GM23248 (cell line): ENCODE measurements at regions not wholly inside any gene's neighbourhood (a gene's known extent, or its start where the extent isn't known, plus 50 kb on each side); places are given as distances from the start of the nearest gene placed in this dataset.

ENCODE experiments used
- DNase-seq: peaks from one replicate; pipeline ENCODE4 v3.0.0-alpha.2; 2015
- H2AFZ ChIP-seq: fragments of 200-600 bp; sonication (generic); 2 replicates; pipeline ENCODE4 v1.6.1; 2016; ENCODE audit warnings: antibody characterized with exemption
- H3F3A ChIP-seq: fragments of 200-600 bp; sonication (generic); 2 replicates; pipeline ENCODE4 v1.6.1; 2016; ENCODE audit warnings: mild to moderate bottlenecking, antibody characterized with exemption, mixed run types; ENCODE audit not compliant: insufficient read depth
- H3K27ac ChIP-seq: fragments of 200-600 bp; sonication (generic); 2 replicates; pipeline ENCODE4 v1.5.1; 2016; ENCODE audit warnings: mild to moderate bottlenecking
- H3K27me3 ChIP-seq: fragments of 200-600 bp; sonication (generic); replicated peaks from 2 replicates; pipeline ENCODE4 v1.6.1; 2016; ENCODE audit warnings: mild to moderate bottlenecking; ENCODE audit not compliant: insufficient read depth
- H3K36me3 ChIP-seq: fragments of 200-600 bp; sonication (generic); 2 replicates; pipeline ENCODE4 v1.6.1; 2016; ENCODE audit warnings: low read depth, mild to moderate bottlenecking
- H3K4me1 ChIP-seq: fragments of 200-600 bp; sonication (generic); 2 replicates; pipeline ENCODE4 v1.6.1; 2016; ENCODE audit warnings: mild to moderate bottlenecking; ENCODE audit not compliant: insufficient read depth
- H3K4me2 ChIP-seq: fragments of 200-600 bp; sonication (generic); one replicate; pipeline ENCODE4 v1.6.1; 2016; ENCODE audit warnings: mild to moderate bottlenecking; ENCODE audit not compliant: unreplicated experiment
- H3K4me3 ChIP-seq: fragments of 200-600 bp; sonication (generic); 2 replicates; pipeline ENCODE4 v1.5.1; 2016; ENCODE audit warnings: mild to moderate bottlenecking
- H3K79me2 ChIP-seq: fragments of 200-600 bp; sonication (generic); 2 replicates; pipeline ENCODE4 v1.6.1; 2016; ENCODE audit warnings: mild to moderate bottlenecking; ENCODE audit not compliant: insufficient read depth
- H3K9ac ChIP-seq: fragments of 200-600 bp; sonication (generic); 2 replicates; pipeline ENCODE4 v1.6.1; 2016; ENCODE audit warnings: mild to moderate bottlenecking
- H3K9me2 ChIP-seq: fragments of 200-600 bp; sonication (generic); 2 replicates; pipeline ENCODE4 v1.6.1; 2016; ENCODE audit warnings: mixed run types, mild to moderate bottlenecking, moderate library complexity; ENCODE audit not compliant: insufficient read depth
- H3K9me3 ChIP-seq: fragments of 200-600 bp; sonication (generic); one replicate; pipeline ENCODE4 v1.6.1; 2017; ENCODE audit warnings: low read depth
- H4K20me1 ChIP-seq: fragments of 200-600 bp; sonication (generic); 2 replicates; pipeline ENCODE4 v1.6.0; 2016; ENCODE audit not compliant: insufficient read depth
- EZH2 ChIP-seq: fragments of 200-600 bp; sonication (generic); IDR thresholded peaks from 2 replicates; pipeline ENCODE4 v1.6.1; 2018; ENCODE audit warnings: antibody characterized with exemption, mild to moderate bottlenecking; ENCODE audit not compliant: insufficient read depth, poor library complexity, severe bottlenecking
- EZH2phosphoT487 ChIP-seq: fragments of 200-600 bp; sonication (generic); IDR thresholded peaks from 2 replicates; pipeline ENCODE4 v1.6.1; 2018; ENCODE audit warnings: antibody characterized with exemption, moderate library complexity, mild to moderate bottlenecking, low read depth; ENCODE audit not compliant: insufficient read depth
- WGBS, 2 experiments: methylation state at CpG; one replicate each; pipeline ENCODE4 v1.1.6; 2015 to 2017; ENCODE audit warnings: low lambda C conversion rate in 2 of 2, low coverage in 1 of 2; ENCODE audit errors: missing lambda C conversion rate in 2 of 2; 5-methylcytosine and 5-hydroxymethylcytosine counted together
- in situ Hi-C: fragments of 300-500 bp; cut with MboI; formaldehyde crosslinking; loops from 2 replicates; pipeline ENCODE4 v1.15.0; 2020

- Histone ChIP-seq H3K9me3 (no peaks in the 10 kb centered on the region), H3F3A (no peaks in the 10 kb centered on the region), H3K4me2 (no peak overlapping the region), H3K27ac (no peak overlapping the region), H3K4me3 (no peak overlapping the region), H3K79me2 (no peaks in the 10 kb centered on the region), H2AFZ (no peak overlapping the region), H3K9me2 (no peaks in the 10 kb centered on the region), H3K27me3 (no peaks in the 10 kb centered on the region), H3K4me1 (no peaks in the 10 kb centered on the region), H3K9ac (no peak overlapping the region), H4K20me1 (no peaks in the 10 kb centered on the region), H3K36me3 (no peaks in the 10 kb centered on the region)
- DNase-seq: no peak
- no peak for TF ChIP-seq EZH2
- TF ChIP-seq EZH2phosphoT487: no peak
- in situ Hi-C loops: no loop called here
Observed at GRCh38 chr17:53016085-53016484, 806.6 kb upstream of the KIF2B start.

- Histone ChIP-seq H3K27ac (no peak overlapping the region), H3K4me3 (no peak overlapping the region), H3K4me2 (no peak overlapping the region), H3K79me2 (no peaks in the 10 kb centered on the region), H2AFZ (no peak overlapping the region), H3K9me3 (no peaks in the 10 kb centered on the region), H3K36me3 (no peaks in the 10 kb centered on the region), H3K4me1 (no peaks in the 10 kb centered on the region), H4K20me1 (no peaks in the 10 kb centered on the region), H3K9me2 (no peaks in the 10 kb centered on the region), H3K9ac (no peak overlapping the region), H3F3A (no peaks in the 10 kb centered on the region), H3K27me3 (no peaks in the 10 kb centered on the region)
- 15 to 29% methylated on average over 2 of the region's 2 CpGs for WGBS, 2 experiments
- no peak for TF ChIP-seq EZH2phosphoT487
- no peak for TF ChIP-seq EZH2
- no peak for DNase-seq
- in situ Hi-C loops: no loop called here
Observed at GRCh38 chr17:53012364-53012763, 810.4 kb upstream of the KIF2B start.

- Histone ChIP-seq H3K9me3 (no peaks in the 10 kb centered on the region), H2AFZ (no peak overlapping the region), H3K9me2 (no peaks in the 10 kb centered on the region), H3K79me2 (no peaks in the 10 kb centered on the region), H3F3A (no peaks in the 10 kb centered on the region), H3K4me3 (no peak overlapping the region), H3K36me3 (no peaks in the 10 kb centered on the region), H3K27me3 (no peaks in the 10 kb centered on the region), H3K9ac (no peak overlapping the region), H3K4me1 (no peaks in the 10 kb centered on the region), H3K27ac (no peak overlapping the region), H4K20me1 (no peaks in the 10 kb centered on the region), H3K4me2 (no peak overlapping the region)
- in situ Hi-C loops: no loop called here
- no peak for DNase-seq
- 0 to 3% methylated on average over 1 of the region's 1 CpG for WGBS, 2 experiments
- no peak for TF ChIP-seq EZH2
- no peak for TF ChIP-seq EZH2phosphoT487
Observed at GRCh38 chr17:53006006-53006405, 816.7 kb upstream of the KIF2B start.

- Histone ChIP-seq H4K20me1 (no peaks in the 10 kb centered on the region), H3K79me2 (no peaks in the 10 kb centered on the region), H2AFZ (no peak overlapping the region), H3K27me3 (no peaks in the 10 kb centered on the region), H3F3A (no peaks in the 10 kb centered on the region), H3K9me3 (no peaks in the 10 kb centered on the region), H3K27ac (no peak overlapping the region), H3K36me3 (no peaks in the 10 kb centered on the region), H3K4me1 (no peaks in the 10 kb centered on the region), H3K4me2 (no peak overlapping the region), H3K4me3 (no peak overlapping the region), H3K9me2 (no peaks in the 10 kb centered on the region), H3K9ac (no peak overlapping the region)
- TF ChIP-seq EZH2 (no peak), EZH2phosphoT487 (no peak)
- in situ Hi-C loops: no loop called here
- DNase-seq: no peak
Observed at GRCh38 chr17:53004902-53005301, 817.8 kb upstream of the KIF2B start.

GRCh38 chr17:52995881-52996280 lies 826.8 kb upstream of the KIF2B start:
- H2AFZ ChIP-seq: no peak overlapping the region
- TF ChIP-seq EZH2 (no peak), EZH2phosphoT487 (no peak)
- H3K9me2 ChIP-seq: no peaks in the 10 kb centered on the region
- H3K79me2 ChIP-seq: no peaks in the 10 kb centered on the region
- H3K27me3 ChIP-seq: no peaks in the 10 kb centered on the region
- no peak overlapping the region for H3K27ac ChIP-seq
- no peak overlapping the region for H3K9ac ChIP-seq
- H3K4me2 ChIP-seq: no peak overlapping the region
- in situ Hi-C loops: no loop called here
- H3K4me3 ChIP-seq: no peak overlapping the region
- no peaks in the 10 kb centered on the region for H3K4me1 ChIP-seq
- no peaks in the 10 kb centered on the region for H3K36me3 ChIP-seq
- no peaks in the 10 kb centered on the region for H4K20me1 ChIP-seq
- no peaks in the 10 kb centered on the region for H3F3A ChIP-seq
- 13 to 17% methylated on average over 3 of the region's 3 CpGs for WGBS, 2 experiments
- no peak for DNase-seq
- no peaks in the 10 kb centered on the region for H3K9me3 ChIP-seq
